Fibroblast of lung (primary cell): ENCODE measurements at regions not wholly inside any gene's neighbourhood (a gene's known extent, or its start where the extent isn't known, plus 50 kb on each side); places are given as distances from the start of the nearest gene placed in this dataset.
"Not testable (repeated sequence)": the region's sequence is repeated elsewhere in the genome, so short reads cannot be mapped to it uniquely, and the experiment has no call there.

ENCODE experiments used
- DNase-seq, 2 donors: peaks; one replicate each; pipeline versions ENCODE4 v3.0.0 to v3.0.0-alpha.2; 2010; ENCODE audit warnings: low read depth in 2 of 2
- H2AFZ ChIP-seq: 2 replicates; pipeline ENCODE4 v1.5.1; 2012; ENCODE audit warnings: low read length, control low read depth, inconsistent platforms
- H3K27ac ChIP-seq: 2 replicates; pipeline ENCODE4 v1.5.1; 2011; ENCODE audit warnings: low read length, control low read depth; ENCODE audit not compliant: insufficient read depth
- H3K27me3 ChIP-seq: 2 replicates; pipeline ENCODE4 v1.5.1; 2011; ENCODE audit warnings: mild to moderate bottlenecking, low read length; ENCODE audit not compliant: control insufficient read depth, insufficient read depth
- H3K36me3 ChIP-seq: 2 replicates; pipeline ENCODE4 v1.5.1; 2011; ENCODE audit warnings: low read length; ENCODE audit not compliant: control insufficient read depth, insufficient read depth
- H3K4me1 ChIP-seq: 2 replicates; pipeline ENCODE4 v1.5.1; 2011; ENCODE audit warnings: low read length; ENCODE audit not compliant: control insufficient read depth, insufficient read depth; ENCODE audit errors: extremely low read depth
- H3K4me2 ChIP-seq: 2 replicates; pipeline ENCODE4 v1.5.1; 2011; ENCODE audit warnings: low read length, control low read depth; ENCODE audit not compliant: insufficient read depth; ENCODE audit errors: extremely low read depth
- H3K4me3 ChIP-seq, 4 experiments: fragments of 200-600 bp in 1 of 4; sonication (generic) in 1 of 4; replicated peaks in 1 of 4; 2 replicates each; pipeline ENCODE4 v1.5.1; 2011 to 2016; ENCODE audit warnings: low read length in 4 of 4, low read depth in 3 of 4, mild to moderate bottlenecking in 3 of 4, control low read depth in 2 of 4, inconsistent platforms in 1 of 4, mixed read lengths in 1 of 4; ENCODE audit not compliant: insufficient read depth in 1 of 4; ENCODE audit errors: control extremely low read depth in 1 of 4
- H3K79me2 ChIP-seq: 2 replicates; pipeline ENCODE4 v1.5.1; 2012; ENCODE audit warnings: mild to moderate bottlenecking, low read length, inconsistent platforms; ENCODE audit not compliant: control insufficient read depth, insufficient read depth
- H3K9ac ChIP-seq: 2 replicates; pipeline ENCODE4 v1.5.1; 2011; ENCODE audit warnings: mild to moderate bottlenecking, low read length, control low read depth; ENCODE audit not compliant: insufficient read depth
- H3K9me3 ChIP-seq: 2 replicates; pipeline ENCODE4 v1.5.1; 2012; ENCODE audit warnings: low read depth, low read length; ENCODE audit not compliant: control insufficient read depth, insufficient read depth
- H4K20me1 ChIP-seq: 2 replicates; pipeline ENCODE4 v1.5.1; 2011; ENCODE audit warnings: low read length; ENCODE audit not compliant: control insufficient read depth, insufficient read depth; ENCODE audit errors: extremely low read depth

DNA sequence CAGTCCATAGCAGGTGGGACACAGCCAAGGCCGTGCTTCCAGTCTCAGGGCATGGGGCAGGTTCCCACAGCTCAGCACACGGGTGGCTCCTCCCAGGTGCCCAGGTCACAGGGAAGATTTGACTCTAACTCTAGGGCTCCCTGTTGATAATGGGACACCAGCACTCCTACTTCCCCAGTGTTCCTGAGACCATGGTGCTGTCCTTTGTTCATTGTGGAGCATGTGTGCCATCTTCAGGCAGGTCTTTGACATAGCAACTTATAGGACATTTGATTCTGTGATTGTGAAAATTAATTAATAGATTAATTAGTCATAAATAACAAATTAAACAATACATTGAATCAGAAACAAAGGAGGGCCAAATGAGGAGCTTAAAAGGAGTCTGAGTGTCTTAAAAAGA lies 635.0 kb downstream of the RPIA start:
- H4K20me1 ChIP-seq, H3K9me3 ChIP-seq, H3K4me3 ChIP-seq, H3K36me3 ChIP-seq, H3K9ac ChIP-seq, H3K27ac ChIP-seq, H2AFZ ChIP-seq, H3K4me2 ChIP-seq, H3K27me3 ChIP-seq, DNase-seq, H3K79me2 ChIP-seq, H3K4me1 ChIP-seq: not testable (repeated sequence)

DNA sequence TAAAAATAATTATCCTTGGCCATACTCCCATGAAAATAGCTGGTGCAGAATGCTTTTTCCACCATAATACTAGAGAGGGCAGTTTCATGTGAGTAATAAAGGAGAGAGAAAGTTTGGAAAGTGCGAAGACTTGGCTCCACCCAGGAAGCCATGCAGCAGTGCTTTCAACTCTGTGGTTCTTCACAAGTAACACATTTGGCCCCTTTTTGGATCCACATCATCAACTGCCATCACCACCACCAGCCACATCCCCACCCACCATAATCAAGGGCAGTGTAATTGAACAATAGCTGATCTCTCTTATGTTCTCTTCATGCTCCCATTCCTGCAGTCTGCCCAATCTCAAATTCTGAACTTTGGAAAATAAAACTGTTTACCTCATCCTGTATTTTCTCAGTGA lies 637.3 kb downstream of the RPIA start:
- H3K27ac ChIP-seq, DNase-seq, H3K4me1 ChIP-seq, H3K79me2 ChIP-seq, H3K4me2 ChIP-seq, H3K9ac ChIP-seq, H2AFZ ChIP-seq, H3K9me3 ChIP-seq, H3K27me3 ChIP-seq, H3K4me3 ChIP-seq, H3K36me3 ChIP-seq, H4K20me1 ChIP-seq: not testable (repeated sequence)
